ENCODE measurements at regions not wholly inside any gene's neighbourhood (a gene's known extent, or its start where the extent isn't known, plus 50 kb on each side); places are given as distances from the start of the nearest gene placed in this dataset.

DNA sequence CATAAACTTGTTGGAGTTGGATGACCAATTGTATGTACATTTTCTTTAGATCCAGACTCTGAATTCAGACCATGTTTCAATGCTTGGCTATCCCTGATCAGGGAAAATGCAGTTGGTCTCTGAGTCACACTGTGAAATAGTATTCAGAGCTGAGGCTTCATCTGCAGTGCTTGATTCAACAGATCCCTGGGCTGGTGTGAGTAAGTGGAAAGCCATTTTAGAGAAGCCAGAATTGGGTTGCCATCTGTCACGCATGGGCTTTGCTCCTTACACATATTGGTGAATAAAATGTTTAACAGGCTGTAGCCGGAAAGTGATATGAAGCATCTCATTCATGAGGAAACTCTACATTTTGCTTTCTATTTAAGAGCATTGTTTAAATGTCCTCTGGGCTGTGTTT, 50.0 kb upstream of the ACYP2 start:
- TF ChIP-seq, protein P1, sequence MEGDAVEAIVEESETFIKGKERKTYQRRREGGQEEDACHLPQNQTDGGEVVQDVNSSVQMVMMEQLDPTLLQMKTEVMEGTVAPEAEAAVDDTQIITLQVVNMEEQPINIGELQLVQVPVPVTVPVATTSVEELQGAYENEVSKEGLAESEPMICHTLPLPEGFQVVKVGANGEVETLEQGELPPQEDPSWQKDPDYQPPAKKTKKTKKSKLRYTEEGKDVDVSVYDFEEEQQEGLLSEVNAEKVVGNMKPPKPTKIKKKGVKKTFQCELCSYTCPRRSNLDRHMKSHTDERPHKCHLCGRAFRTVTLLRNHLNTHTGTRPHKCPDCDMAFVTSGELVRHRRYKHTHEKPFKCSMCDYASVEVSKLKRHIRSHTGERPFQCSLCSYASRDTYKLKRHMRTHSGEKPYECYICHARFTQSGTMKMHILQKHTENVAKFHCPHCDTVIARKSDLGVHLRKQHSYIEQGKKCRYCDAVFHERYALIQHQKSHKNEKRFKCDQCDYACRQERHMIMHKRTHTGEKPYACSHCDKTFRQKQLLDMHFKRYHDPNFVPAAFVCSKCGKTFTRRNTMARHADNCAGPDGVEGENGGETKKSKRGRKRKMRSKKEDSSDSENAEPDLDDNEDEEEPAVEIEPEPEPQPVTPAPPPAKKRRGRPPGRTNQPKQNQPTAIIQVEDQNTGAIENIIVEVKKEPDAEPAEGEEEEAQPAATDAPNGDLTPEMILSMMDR (IDR thresholded peaks at IDR 0.05; ENCODE audit: low read depth, low read length) = no peak
- no peak overlapping the region for H3K4me3 ChIP-seq (ENCODE audit: low read depth, low read length)
- H3K9me3 ChIP-seq (ENCODE audit: severe bottlenecking) = no peaks in the 10 kb centered on the region
- no peak for DNase-seq
- H3K27me3 ChIP-seq (ENCODE audit: insufficient read depth, low read depth, severe bottlenecking) = no peaks in the 10 kb centered on the region
- H3K36me3 ChIP-seq = no peaks in the 10 kb centered on the region
- no peak overlapping the region for H3K27ac ChIP-seq

DNA sequence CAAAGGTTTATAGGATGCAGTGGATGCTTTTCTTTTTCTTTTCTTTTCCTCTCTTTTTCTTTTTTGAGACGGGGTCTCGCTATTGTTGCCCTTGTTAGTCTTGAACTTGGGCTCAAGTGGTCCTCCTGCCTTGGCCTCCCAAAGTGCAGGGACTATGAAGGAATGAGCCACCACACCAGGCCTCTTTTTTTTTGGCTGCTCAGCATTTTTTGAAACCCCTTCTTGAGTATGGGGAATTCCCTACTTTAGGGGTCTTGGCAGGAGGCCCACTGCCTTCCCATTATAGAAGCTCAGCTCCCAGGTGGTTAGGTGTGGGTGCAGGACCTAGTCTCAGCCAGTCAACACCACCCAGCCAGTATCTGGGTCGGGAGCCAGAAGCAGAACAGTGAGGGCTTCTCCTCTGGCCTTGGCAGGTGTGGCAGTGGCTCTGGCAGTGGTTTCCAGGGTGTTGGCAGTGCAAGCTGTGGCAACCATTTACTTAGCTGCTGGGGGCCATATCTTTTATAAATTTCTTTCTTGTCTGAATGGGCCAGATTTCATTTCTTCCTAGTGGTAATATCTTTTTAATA, 51.4 kb upstream of the ACYP2 start:
- TF ChIP-seq, protein P1 (IDR thresholded peaks at IDR 0.05; ENCODE audit: low read depth, low read length) = no peak
- no peak for DNase-seq
- H3K36me3 ChIP-seq = no peaks in the 10 kb centered on the region
- no peaks in the 10 kb centered on the region for H3K27me3 ChIP-seq (ENCODE audit: insufficient read depth, low read depth, severe bottlenecking)
- no peaks in the 10 kb centered on the region for H3K9me3 ChIP-seq (ENCODE audit: severe bottlenecking)
- no peak overlapping the region for H3K4me3 ChIP-seq (ENCODE audit: low read depth, low read length)
- no peak overlapping the region for H3K27ac ChIP-seq

- no peaks in the 10 kb centered on the region for H3K27me3 ChIP-seq (ENCODE audit: insufficient read depth, low read depth, severe bottlenecking)
- TF ChIP-seq, protein P1 (IDR thresholded peaks at IDR 0.05; ENCODE audit: low read depth, low read length) = no peak
- no peaks in the 10 kb centered on the region for H3K36me3 ChIP-seq
- no peak overlapping the region for H3K4me3 ChIP-seq (ENCODE audit: low read depth, low read length)
- DNase-seq = no peak
- no peaks in the 10 kb centered on the region for H3K9me3 ChIP-seq (ENCODE audit: severe bottlenecking)
- H3K27ac ChIP-seq = no peak overlapping the region
These were observed 53.0 kb upstream of the ACYP2 start for GRCh38 chr2:54062401-54062800.

DNA sequence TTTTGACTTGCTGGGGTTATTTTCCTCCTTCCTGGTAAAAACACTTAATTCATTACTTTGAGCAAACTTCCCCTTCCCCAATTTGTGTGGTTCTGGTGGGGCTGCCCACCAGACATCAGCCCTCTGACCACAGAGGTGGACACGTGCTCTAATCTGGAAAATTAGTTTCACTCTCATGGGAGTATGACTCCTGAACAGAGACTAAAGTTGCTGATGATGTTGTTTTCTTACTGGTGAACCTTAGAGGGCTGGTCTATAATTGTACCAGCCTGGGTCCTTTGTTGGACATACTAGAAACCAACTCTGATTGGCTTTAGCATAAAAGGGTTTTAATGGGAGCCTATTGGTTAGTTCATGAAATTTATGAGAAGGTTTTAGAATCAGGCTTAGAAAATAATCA, 54.1 kb upstream of the ACYP2 start:
- Histone ChIP-seq H3K27ac (no peak overlapping the region), H3K36me3 (no peaks in the 10 kb centered on the region), H3K27me3 (ENCODE audit: insufficient read depth, low read depth, severe bottlenecking) (no peaks in the 10 kb centered on the region), H3K9me3 (ENCODE audit: severe bottlenecking) (no peaks in the 10 kb centered on the region), H3K4me3 (ENCODE audit: low read depth, low read length) (no peak overlapping the region)
- TF ChIP-seq, protein P1 (IDR thresholded peaks at IDR 0.05; ENCODE audit: low read depth, low read length) = no peak
- no peak for DNase-seq

- TF ChIP-seq, protein P1 (IDR thresholded peaks at IDR 0.05; ENCODE audit: low read depth, low read length) = no peak
- no peak overlapping the region for H3K27ac ChIP-seq
- DNase-seq = no peak
- H3K27me3 ChIP-seq (ENCODE audit: insufficient read depth, low read depth, severe bottlenecking) = no peaks in the 10 kb centered on the region
- H3K36me3 ChIP-seq = no peaks in the 10 kb centered on the region
- H3K9me3 ChIP-seq (ENCODE audit: severe bottlenecking) = no peaks in the 10 kb centered on the region
- H3K4me3 ChIP-seq (ENCODE audit: low read depth, low read length) = no peak overlapping the region
These were observed 55.4 kb upstream of the ACYP2 start for GRCh38 chr2:54059986-54060385.

DNA sequence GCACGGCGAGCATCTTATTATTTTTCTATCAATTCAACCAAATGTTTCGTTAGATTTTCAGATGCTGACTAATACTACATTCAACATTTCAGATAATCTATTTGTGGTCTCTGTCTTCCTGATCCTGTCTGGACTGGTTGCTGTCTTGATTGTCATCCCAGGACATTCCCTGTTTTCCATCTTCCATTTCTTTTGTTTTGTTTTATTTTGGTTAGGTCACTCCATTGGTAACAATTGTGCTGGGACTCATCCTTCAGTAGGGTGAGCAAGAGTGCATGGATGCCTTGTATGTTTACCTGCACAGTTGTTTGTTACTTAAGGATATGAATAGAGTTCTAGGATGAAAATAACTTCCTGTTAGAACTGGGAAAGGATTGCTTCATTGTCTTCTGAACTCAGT, 55.9 kb upstream of the ACYP2 start:
- TF ChIP-seq, protein P1 (IDR thresholded peaks at IDR 0.05; ENCODE audit: low read depth, low read length) = no peak
- Histone ChIP-seq H3K9me3 (ENCODE audit: severe bottlenecking) (no peaks in the 10 kb centered on the region), H3K36me3 (no peaks in the 10 kb centered on the region), H3K27ac (no peak overlapping the region), H3K4me3 (ENCODE audit: low read depth, low read length) (no peak overlapping the region), H3K27me3 (ENCODE audit: insufficient read depth, low read depth, severe bottlenecking) (no peaks in the 10 kb centered on the region)
- DNase-seq = no peak
